ENCODE measurements at regions not wholly inside any gene's neighbourhood (a gene's known extent, or its start where the extent isn't known, plus 50 kb on each side); places are given as distances from the start of the nearest gene placed in this dataset.

- DNase-seq (ENCODE audit: low read depth in 4 of 4, low spot score in 3 of 4) = no peak
These were observed 124.5 kb upstream of the ATP10A start for GRCh38 chr15:25987638-25988037.

DNA sequence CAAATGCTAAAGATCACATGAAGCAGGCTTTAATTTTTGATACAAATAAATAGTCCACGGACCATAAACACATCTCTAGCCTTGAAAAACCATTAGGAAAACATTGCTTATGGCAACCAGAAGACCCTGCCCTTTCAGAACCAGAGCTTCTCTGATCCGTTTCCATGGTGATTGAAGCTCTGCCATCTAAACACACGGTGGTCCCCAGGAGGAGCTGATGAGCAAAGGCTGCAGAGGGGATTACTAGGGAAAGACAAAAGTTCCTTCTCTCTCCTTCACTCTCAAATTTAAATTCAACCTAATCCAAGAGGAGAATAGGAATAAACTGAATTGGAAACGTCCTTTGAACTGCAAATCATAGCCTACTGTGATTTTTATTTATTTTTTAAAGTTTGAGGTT, 122.0 kb upstream of the ATP10A start:
- DNase-seq (ENCODE audit: low read depth in 4 of 4, low spot score in 3 of 4) = no peak

DNA sequence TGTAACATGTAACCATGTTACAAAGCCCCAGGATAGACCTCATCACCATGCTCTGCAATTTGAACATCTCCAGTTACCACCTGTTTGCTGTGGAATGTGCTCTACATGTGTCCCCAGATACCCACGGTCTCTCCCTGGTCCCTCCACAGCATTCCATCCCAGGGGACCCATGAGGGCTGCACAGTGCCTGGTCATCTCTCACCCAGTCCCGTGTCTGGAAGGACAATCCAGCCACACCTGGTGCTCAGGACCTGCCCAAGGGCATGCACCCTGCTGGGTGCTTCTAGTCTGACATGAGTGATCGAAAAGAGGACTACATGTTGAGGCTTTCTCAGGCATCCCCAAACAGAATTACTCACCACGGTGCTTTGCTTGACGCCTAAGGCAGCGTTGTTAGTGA, 119.6 kb upstream of the ATP10A start:
- DNase-seq (ENCODE audit: low read depth in 4 of 4, low spot score in 3 of 4) = no peak

DNA sequence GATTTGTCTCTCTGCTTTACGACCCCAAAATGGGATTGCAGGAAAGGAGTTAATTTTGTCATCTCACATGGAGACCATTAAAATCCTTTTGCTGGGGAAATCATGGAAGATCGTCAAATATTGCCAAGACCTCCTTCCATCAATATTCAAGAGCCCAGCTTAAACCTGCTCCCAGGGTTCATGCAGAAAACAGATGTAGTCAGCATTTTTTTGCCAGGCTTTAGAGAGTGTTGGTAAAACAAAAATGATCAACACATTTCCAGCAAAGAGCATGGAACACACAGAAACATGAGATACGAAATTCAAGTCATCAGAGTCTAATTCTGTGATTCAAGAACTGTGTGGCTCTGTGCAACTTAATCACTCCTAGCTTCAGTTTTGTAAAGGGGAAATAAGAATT, 118.0 kb upstream of the ATP10A start:
- no peak for DNase-seq (ENCODE audit: low read depth in 4 of 4, low spot score in 3 of 4)

DNA sequence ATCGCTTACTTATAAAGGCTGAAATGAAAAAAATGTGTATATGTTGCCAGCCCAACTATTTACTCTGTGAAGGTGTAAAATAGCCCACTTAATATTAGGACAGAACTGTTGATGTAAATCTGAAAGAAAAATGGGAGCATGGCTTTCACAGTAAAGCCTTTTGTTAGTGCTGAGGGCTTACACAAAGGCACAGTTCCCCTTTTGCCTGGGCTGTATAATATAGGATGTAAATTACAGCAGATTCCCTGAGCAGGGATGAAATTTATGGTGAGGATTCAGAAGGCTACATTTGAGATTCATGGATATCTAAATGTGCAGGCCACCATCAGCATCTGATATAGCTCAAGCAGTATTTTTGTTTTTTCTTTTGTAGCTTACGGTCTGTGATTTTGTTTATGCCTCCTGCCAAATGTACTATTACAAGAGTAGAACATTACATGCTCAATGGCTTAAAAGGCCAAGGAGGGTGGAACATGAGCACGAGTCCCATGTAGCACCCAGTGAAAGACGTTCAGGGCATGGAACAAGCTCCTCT, 109.1 kb upstream of the ATP10A start:
- DNase-seq (ENCODE audit: low read depth in 4 of 4, low spot score in 3 of 4) = no peak

DNA sequence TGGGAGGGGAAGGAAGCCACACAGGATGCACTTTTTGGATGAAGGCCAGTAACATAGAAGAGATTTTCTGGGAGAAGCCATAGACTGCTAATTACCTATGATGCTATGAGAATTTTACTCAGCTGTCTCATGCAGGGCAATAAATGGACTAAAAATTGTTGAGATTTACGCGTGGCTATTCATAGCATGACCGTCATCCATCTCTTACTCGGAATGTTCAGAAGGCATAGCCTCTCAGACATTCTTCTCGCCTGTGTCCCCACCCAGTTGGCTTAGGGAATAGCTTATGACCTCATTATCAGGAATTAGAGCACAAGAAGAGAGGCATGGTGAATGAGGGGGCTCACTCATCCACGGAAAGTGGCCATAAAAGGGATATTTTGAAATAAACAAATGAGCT, 107.9 kb upstream of the ATP10A start:
- DNase-seq (ENCODE audit: low read depth in 4 of 4, low spot score in 3 of 4) = no peak

DNA sequence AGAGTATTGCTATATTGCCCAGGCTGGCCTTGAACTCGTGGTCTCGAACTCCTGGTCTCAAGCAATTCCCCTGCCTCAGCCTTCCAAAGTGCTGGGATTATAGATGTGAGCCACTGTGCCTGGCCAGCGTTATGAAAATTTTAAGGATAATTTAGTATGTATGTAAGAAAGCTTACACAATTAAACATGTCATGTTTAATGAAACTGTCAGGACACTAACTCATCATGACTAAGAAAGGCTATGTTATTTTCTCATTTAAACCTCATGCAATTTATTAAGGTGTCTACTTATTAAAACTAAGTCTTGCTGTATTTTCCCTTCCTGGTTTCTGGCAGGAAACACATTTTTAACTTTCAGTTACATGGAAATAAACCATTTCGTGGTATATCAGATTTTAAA, 106.8 kb upstream of the ATP10A start:
- DNase-seq (ENCODE audit: low read depth in 4 of 4, low spot score in 3 of 4) = no peak

GRCh38 chr15:25967116-25967515, 104.0 kb upstream of the ATP10A start:
- DNase-seq (ENCODE audit: low read depth in 4 of 4, low spot score in 3 of 4) = no peak

DNA sequence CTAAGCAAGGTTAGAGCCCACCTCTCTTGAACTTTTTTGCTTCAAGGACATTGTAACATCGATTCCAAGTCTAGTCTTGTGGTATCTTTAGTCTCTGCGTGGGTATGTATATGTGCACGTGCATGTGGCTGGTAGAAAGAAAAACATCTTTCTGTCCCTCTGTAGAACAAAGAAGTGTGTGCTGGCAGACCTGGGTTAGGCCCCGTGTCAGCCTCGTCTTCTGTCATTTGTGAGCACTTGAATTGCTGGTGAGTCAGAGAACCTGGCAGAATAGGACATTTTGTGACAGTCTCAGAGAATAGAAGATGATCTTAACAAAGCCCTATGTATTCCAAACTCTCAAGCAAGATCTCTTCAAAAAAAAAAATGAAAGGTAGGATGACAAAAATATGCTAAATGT, 102.2 kb upstream of the ATP10A start:
- no peak for DNase-seq (ENCODE audit: low read depth in 4 of 4, low spot score in 3 of 4)

DNA sequence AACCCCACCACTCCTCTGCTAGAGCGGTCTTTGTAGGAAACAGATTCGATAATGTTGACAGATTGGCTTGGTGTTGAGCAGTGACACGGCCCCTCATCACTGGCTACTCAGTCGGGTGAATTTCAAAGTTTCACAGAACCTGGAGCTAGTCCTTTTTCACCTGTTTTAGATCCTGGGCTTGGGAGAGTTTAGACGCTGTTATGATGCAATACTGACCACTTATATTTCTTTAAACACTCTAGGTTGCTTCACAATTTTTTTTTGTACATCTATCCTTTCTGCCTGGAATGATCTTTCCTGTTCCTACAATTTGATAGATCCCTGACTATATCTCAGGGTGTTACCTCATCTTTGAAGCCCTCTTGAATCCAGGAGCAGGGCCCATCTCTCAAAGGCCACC, 97.1 kb upstream of the ATP10A start:
- no peak for DNase-seq (ENCODE audit: low read depth in 4 of 4, low spot score in 3 of 4)

DNA sequence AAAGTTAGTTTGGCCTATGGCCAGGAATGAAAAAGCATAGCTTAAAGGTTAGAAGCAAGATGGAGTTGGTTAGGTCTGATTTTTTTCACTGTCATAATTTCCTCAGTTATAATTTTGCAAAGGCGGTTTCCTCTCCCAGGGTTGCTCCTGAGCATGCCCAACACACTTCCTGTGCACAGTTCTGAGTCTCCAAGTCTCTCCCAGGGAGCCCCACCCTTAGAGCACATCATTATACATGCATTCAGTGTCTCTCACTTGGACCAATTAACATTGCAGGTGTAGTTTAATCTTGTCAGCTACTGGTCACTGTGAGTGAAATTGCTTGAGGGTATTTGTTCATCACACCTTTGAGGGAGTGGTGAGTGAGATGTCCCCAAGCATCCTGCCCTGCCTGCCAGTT, 96.0 kb upstream of the ATP10A start:
- no peak for DNase-seq (ENCODE audit: low read depth in 4 of 4, low spot score in 3 of 4)

DNA sequence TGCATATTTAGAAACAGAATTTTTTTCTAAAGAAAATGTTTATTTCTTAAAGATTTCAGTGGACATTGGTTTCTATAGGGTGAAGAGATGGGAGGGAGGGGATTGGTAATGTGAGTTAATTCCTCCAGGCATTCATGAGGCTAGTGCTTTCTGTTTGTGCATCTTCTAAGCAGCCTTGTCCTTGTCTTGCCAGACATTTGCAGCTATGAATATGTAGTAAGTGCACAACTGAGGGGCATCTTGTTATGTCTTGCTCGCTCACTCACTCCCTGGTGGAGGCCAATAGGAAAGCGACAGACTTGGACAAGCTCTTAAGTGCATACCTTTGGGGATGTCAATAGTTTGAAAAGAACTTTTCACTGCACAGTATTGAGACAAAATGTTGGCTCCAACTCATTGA, 92.5 kb upstream of the ATP10A start:
- DNase-seq (ENCODE audit: low read depth in 4 of 4, low spot score in 3 of 4) = no peak

- no peak for DNase-seq (ENCODE audit: low read depth in 4 of 4, low spot score in 3 of 4)
These were observed 91.3 kb upstream of the ATP10A start for GRCh38 chr15:25954398-25954797.

DNA sequence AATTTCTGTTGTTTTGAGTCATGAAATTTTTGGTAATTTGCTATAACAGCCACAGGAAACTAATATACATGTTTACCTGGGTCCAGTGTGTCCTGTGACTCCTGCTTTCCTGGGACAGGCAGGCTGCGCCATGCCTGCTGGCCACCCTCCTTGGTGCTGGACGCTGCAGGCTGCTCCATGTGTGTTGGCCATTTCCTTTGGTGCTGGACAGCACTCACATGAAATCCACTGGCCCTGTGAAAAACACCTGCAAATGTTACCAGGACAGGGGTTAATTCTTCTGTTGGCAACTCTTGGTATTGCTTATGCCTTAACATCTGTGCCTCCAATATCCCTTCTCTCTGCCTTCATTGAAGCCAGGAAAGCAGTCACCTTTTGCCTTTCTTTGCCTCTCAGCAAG, 86.9 kb upstream of the ATP10A start:
- DNase-seq (ENCODE audit: low read depth in 4 of 4, low spot score in 3 of 4) = no peak

DNA sequence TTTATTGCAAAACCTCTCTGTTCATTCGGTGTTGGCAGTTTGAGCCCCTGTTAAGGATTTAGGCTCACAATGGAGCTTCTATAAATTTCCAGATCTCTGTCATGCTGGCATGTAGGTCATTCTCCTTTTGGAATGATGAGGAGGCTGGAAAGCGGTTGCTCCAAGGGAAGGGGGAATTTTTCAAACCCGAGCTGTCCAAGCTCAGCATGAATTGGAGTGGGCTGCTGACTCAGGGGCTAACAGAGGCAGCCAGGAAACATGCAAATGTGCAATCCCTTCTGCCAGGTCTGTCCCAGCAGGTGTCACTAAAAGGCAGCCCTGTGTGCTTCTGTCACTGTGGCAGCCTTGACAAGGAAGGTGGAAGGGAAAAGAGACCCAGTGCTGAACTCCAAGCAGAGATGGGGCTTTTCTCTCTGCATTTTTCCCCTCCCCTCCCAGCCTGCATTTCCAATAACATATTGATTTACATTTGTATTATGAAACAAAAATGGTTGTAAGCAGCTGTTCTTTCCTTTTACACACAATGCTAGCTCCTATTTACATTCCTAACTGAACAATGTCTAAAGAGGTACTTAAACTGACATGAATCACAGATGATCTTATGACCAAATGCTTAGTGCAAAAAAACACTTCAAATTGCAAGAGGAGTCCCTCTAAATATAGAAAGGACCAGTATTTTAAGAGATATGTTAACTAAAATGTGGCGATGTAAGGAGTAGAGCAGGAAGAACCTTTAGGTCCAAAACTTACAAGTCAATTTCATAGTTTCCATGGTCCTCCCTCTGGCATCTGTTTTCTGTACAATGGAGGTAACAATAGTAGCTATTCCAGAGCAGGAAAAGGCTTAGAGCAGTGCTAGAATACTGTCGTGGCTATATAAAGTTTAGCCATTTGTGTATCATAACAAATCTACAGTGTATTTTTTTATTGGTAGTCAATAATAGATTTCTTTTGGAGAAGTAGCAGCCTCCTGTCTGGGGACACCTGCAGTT, 84.5 kb upstream of the ATP10A start:
- no peak for DNase-seq (ENCODE audit: low read depth in 4 of 4, low spot score in 3 of 4)

- no peak for DNase-seq (ENCODE audit: low read depth in 4 of 4, low spot score in 3 of 4)
These were observed 83.2 kb upstream of the ATP10A start for GRCh38 chr15:25946241-25946805.

GRCh38 chr15:25944386-25944785, 81.3 kb upstream of the ATP10A start:
- DNase-seq (ENCODE audit: low read depth in 4 of 4, low spot score in 3 of 4) = no peak

DNA sequence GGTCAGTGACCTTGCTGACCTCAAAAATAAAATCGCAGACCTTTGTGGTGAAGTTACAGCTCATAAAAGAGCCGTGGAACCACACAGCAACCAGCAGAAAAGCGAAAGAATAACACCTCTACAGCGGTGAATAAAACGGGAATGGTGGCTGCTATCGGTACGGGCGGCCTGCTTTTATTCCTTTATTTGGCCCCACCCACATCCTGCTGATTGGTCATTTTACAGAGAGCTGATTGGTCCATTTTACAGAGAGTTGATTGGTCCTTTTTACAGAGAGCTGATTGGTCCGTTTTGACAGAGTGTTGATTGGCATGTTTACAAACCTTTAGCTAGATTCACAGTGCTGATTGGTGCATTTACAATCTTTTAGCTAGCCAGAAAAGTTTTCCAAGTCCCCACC, 80.7 kb upstream of the ATP10A start:
- no peak for DNase-seq (ENCODE audit: low read depth in 4 of 4, low spot score in 3 of 4)

DNA sequence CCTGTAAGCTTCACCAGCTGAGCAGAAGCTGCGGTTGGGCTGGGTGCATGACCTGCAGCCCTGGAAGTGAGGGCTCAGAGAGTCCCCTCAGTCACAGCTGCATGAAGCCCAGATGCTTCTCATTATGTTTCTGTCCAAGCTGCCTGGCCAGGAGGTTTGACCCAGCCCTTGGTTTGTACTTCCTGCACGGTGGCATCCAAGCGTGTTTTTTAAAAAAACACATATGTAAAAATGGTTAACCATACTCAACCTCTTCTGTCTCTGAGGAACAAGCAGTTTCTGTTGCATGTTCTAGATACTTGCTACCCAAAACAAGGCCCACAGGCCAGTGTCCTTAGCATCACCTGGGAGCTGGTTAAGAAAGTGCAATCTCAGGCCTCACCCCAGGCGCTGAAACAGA, 76.0 kb upstream of the ATP10A start:
- DNase-seq (ENCODE audit: low read depth in 4 of 4, low spot score in 3 of 4) = no peak

GRCh38 chr15:25937796-25938195, 74.7 kb upstream of the ATP10A start:
- no peak for DNase-seq (ENCODE audit: low read depth in 4 of 4, low spot score in 3 of 4)

DNA sequence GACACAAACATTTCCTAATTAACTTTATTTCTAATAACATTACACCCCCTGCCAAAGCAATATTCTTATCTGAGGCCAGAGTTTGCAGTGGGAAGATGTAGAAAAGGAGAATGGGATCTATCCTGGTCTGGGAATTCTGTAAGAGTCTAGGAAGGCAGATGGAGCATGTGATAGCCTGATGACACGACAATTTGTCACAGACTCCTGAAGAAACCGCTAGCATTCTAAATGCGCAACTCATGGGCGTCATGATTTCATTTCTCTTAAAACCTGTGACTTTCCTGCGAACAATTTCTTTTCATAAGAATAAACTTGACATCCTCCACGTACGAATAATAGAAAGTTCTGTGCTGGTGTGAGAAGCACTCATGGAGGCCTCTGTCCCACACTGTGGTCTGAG, 72.9 kb upstream of the ATP10A start:
- DNase-seq (ENCODE audit: low read depth in 4 of 4, low spot score in 3 of 4) = no peak
